ENCODE measurements at regions not wholly inside any gene's neighbourhood (a gene's known extent, or its start where the extent isn't known, plus 50 kb on each side); places are given as distances from the start of the nearest gene placed in this dataset.

GRCh38 chr5:128633901-128634300 is 95.9 kb upstream of the FBN2 start:
- TF ChIP-seq CTCF (IDR thresholded peaks at IDR 0.05) (no peak), POLR2A (IDR thresholded peaks at IDR 0.05) (no peak)

Measured in heart left ventricle (tissue), 13 donors.